OCI-LY1 (cell line): ENCODE measurements at regions not wholly inside any gene's neighbourhood (a gene's known extent, or its start where the extent isn't known, plus 50 kb on each side); places are given as distances from the start of the nearest gene placed in this dataset.

Experiments used
- H2AFZ ChIP-seq: fragments of 200-600 bp; sonication (generic), shearing (Covaris generic); 2 replicates; pipeline ENCODE4 v1.6.0; 2014; ENCODE audit warnings: antibody characterized with exemption, mild to moderate bottlenecking, low read length
- H3F3A ChIP-seq: fragments of 200-600 bp; sonication (generic), shearing (Covaris generic); 2 replicates; pipeline ENCODE4 v1.6.0; 2014; ENCODE audit warnings: mild to moderate bottlenecking, antibody characterized with exemption, low read length, moderate library complexity; ENCODE audit not compliant: insufficient read depth
- H3K27ac ChIP-seq: fragments of 200-600 bp; sonication (generic); 2 replicates; pipeline ENCODE4 v1.5.1; 2014; ENCODE audit warnings: low read length, mixed run types, mild to moderate bottlenecking, low read depth; ENCODE audit not compliant: poor library complexity, severe bottlenecking
- H3K27me3 ChIP-seq: fragments of 200-600 bp; sonication (generic); 2 replicates; pipeline ENCODE4 v1.6.0; 2014; ENCODE audit warnings: antibody characterized with exemption, mild to moderate bottlenecking, low read length, moderate library complexity; ENCODE audit not compliant: insufficient read depth
- H3K36me3 ChIP-seq: fragments of 200-600 bp; sonication (generic); 2 replicates; pipeline ENCODE4 v1.6.1; 2014; ENCODE audit warnings: mild to moderate bottlenecking, antibody characterized with exemption, low read length, moderate library complexity, mixed read lengths; ENCODE audit not compliant: insufficient read depth
- H3K4me1 ChIP-seq: fragments of 200-600 bp; sonication (generic); 2 replicates; pipeline ENCODE4 v1.5.1; 2014; ENCODE audit warnings: mild to moderate bottlenecking, low read length, moderate library complexity; ENCODE audit not compliant: insufficient read depth, severe bottlenecking
- H3K4me2 ChIP-seq: fragments of 200-600 bp; sonication (generic), shearing (Covaris generic); 2 replicates; pipeline ENCODE4 v1.6.1; 2014; ENCODE audit warnings: low read length
- H3K4me3 ChIP-seq: fragments of 200-600 bp; sonication (generic); 2 replicates; pipeline ENCODE4 v1.5.1; 2014; ENCODE audit warnings: low read length, low read depth, mild to moderate bottlenecking, mixed read lengths; ENCODE audit not compliant: poor library complexity, severe bottlenecking
- H3K79me2 ChIP-seq: fragments of 200-600 bp; shearing (Covaris generic); 2 replicates; pipeline ENCODE4 v1.6.1; 2016; ENCODE audit warnings: mixed run types, low read length, mixed read lengths; ENCODE audit not compliant: insufficient read depth
- H3K9ac ChIP-seq: fragments of 200-600 bp; sonication (generic), shearing (Covaris generic); 2 replicates; pipeline ENCODE4 v1.6.1; 2014; ENCODE audit warnings: mild to moderate bottlenecking, low read length, mixed read lengths
- H3K9me2 ChIP-seq: fragments of 200-600 bp; sonication (generic), shearing (Covaris generic); 2 replicates; pipeline ENCODE4 v1.6.1; 2014; ENCODE audit warnings: low read depth, mild to moderate bottlenecking, low read length, mixed read lengths
- H3K9me3 ChIP-seq: fragments of 200-600 bp; shearing (Covaris generic); 2 replicates; pipeline ENCODE4 v1.6.1; 2014; ENCODE audit warnings: low read length, mixed read lengths
- H4K20me1 ChIP-seq: fragments of 200-600 bp; sonication (generic), shearing (Covaris generic); 2 replicates; pipeline ENCODE4 v1.6.0; 2016; ENCODE audit warnings: mild to moderate bottlenecking, low read length; ENCODE audit not compliant: insufficient read depth
- CTCF ChIP-seq: fragments of 200-600 bp; sonication (generic), shearing (Covaris generic); IDR thresholded peaks from 2 replicates; pipeline ENCODE4 v1.5.1; 2017; ENCODE audit warnings: mild to moderate bottlenecking, antibody characterized with exemption, low read length, moderate library complexity, mixed read lengths
- EZH2 ChIP-seq: fragments of 200-600 bp; sonication (generic), shearing (Covaris generic); IDR thresholded peaks from 2 replicates; pipeline ENCODE4 v1.8.0; 2017; ENCODE audit warnings: borderline replicate concordance, mixed run types, mild to moderate bottlenecking, antibody characterized with exemption, low read length, moderate library complexity, mixed read lengths

- Histone ChIP-seq H2AFZ (no peak overlapping the region), H3K4me1 (no peaks in the 10 kb centered on the region), H3K4me2 (no peak overlapping the region), H3K79me2 (no peaks in the 10 kb centered on the region), H3K9me3 (no peaks in the 10 kb centered on the region), H3K9ac (no peak overlapping the region), H4K20me1 (no peaks in the 10 kb centered on the region), H3K9me2 (no peaks in the 10 kb centered on the region), H3K36me3 (no peaks in the 10 kb centered on the region), H3F3A (no peaks in the 10 kb centered on the region), H3K27me3 (no peaks in the 10 kb centered on the region), H3K27ac (no peak overlapping the region), H3K4me3 (no peak overlapping the region)
- no peak for TF ChIP-seq EZH2
Measured at GRCh38 chr13:68291595-68291994, 1061.5 kb upstream of the PCDH9 start.

- Histone ChIP-seq H3F3A (no peaks in the 10 kb centered on the region), H3K36me3 (no peaks in the 10 kb centered on the region), H3K27ac (no peak overlapping the region), H3K27me3 (no peaks in the 10 kb centered on the region), H3K9me2 (no peaks in the 10 kb centered on the region), H3K4me3 (no peak overlapping the region), H3K9me3 (peaks cover 13% of the 10 kb centered on the region), H3K4me1 (no peaks in the 10 kb centered on the region), H3K79me2 (no peaks in the 10 kb centered on the region), H4K20me1 (no peaks in the 10 kb centered on the region), H2AFZ (no peak overlapping the region), H3K9ac (no peak overlapping the region), H3K4me2 (no peak overlapping the region)
- TF ChIP-seq CTCF (no peak), EZH2 (no peak)
Measured at GRCh38 chr13:68275758-68276157, 1045.6 kb upstream of the PCDH9 start.

GRCh38 chr13:68272652-68273051, 1042.5 kb upstream of the PCDH9 start:
- no peaks in the 10 kb centered on the region for H3F3A ChIP-seq
- no peaks in the 10 kb centered on the region for H3K9me2 ChIP-seq
- H3K27ac ChIP-seq = no peak overlapping the region
- no peaks in the 10 kb centered on the region for H3K36me3 ChIP-seq
- no peaks in the 10 kb centered on the region for H3K27me3 ChIP-seq
- no peak overlapping the region for H3K4me2 ChIP-seq
- peaks cover 13% of the 10 kb centered on the region for H3K9me3 ChIP-seq
- H4K20me1 ChIP-seq = no peaks in the 10 kb centered on the region
- no peak overlapping the region for H3K4me3 ChIP-seq
- H2AFZ ChIP-seq = no peak overlapping the region
- H3K4me1 ChIP-seq = no peaks in the 10 kb centered on the region
- TF ChIP-seq CTCF (no peak), EZH2 (no peak)
- H3K9ac ChIP-seq = no peak overlapping the region
- no peaks in the 10 kb centered on the region for H3K79me2 ChIP-seq

- no peaks in the 10 kb centered on the region for H3K9me3 ChIP-seq
- H3K4me3 ChIP-seq = no peak overlapping the region
- no peaks in the 10 kb centered on the region for H3K79me2 ChIP-seq
- no peaks in the 10 kb centered on the region for H4K20me1 ChIP-seq
- H3K9me2 ChIP-seq = no peaks in the 10 kb centered on the region
- no peaks in the 10 kb centered on the region for H3F3A ChIP-seq
- H2AFZ ChIP-seq = no peak overlapping the region
- H3K4me2 ChIP-seq = no peak overlapping the region
- no peaks in the 10 kb centered on the region for H3K4me1 ChIP-seq
- H3K36me3 ChIP-seq = no peaks in the 10 kb centered on the region
- H3K27me3 ChIP-seq = no peaks in the 10 kb centered on the region
- no peak overlapping the region for H3K9ac ChIP-seq
- no peak overlapping the region for H3K27ac ChIP-seq
- TF ChIP-seq EZH2 (no peak), CTCF (no peak)
Measured at GRCh38 chr13:68264692-68265091, 1034.6 kb upstream of the PCDH9 start.
